Body of pancreas (tissue), 4 donors: ENCODE measurements at regions not wholly inside any gene's neighbourhood (a gene's known extent, or its start where the extent isn't known, plus 50 kb on each side); places are given as distances from the start of the nearest gene placed in this dataset.

Source experiments
- CTCF ChIP-seq, 7 experiments: fragments of 450-650 bp in 4 of 7; fragments of 200-600 bp in 3 of 7; sonication (generic) in 3 of 7; IDR thresholded peaks; one replicate each; pipeline ENCODE4 v1.5.1; 2016 to 2019; ENCODE audit warnings: antibody characterized with exemption in 7 of 7
- POLR2A ChIP-seq, 3 donors: fragments of 450-650 bp; IDR thresholded peaks; one replicate each; pipeline ENCODE4 v1.6.1; 2016; ENCODE audit warnings: antibody characterized with exemption in 3 of 3, mild to moderate bottlenecking in 2 of 3

- TF ChIP-seq CTCF (IDR thresholded peaks at IDR 0.05), result no peak
- TF ChIP-seq POLR2A (IDR thresholded peaks at IDR 0.05), result no peak
Measured at GRCh38 chr16:87240211-87241136, 76.7 kb downstream of the C16orf95 start.
